ENCODE measurements at regions not wholly inside any gene's neighbourhood (a gene's known extent, or its start where the extent isn't known, plus 50 kb on each side); places are given as distances from the start of the nearest gene placed in this dataset.
A peak's percentile ranks its signal among the peaks of the same experiment; 100 is the strongest.
"Not testable (repeated sequence)": the region's sequence is repeated elsewhere in the genome, so short reads cannot be mapped to it uniquely, and the experiment has no call there.

GRCh38 chr4:123638834-123639233 is 242.2 kb downstream of the SPRY1 start:
- no peak for DNase-seq (ENCODE audit: low spot score)

GRCh38 chr4:123640271-123640670 is 243.7 kb downstream of the SPRY1 start:
- DNase-seq (ENCODE audit: low spot score) = no peak

- DNase-seq (ENCODE audit: low spot score) = no peak
Observed at GRCh38 chr4:123640824-123641223, 244.2 kb downstream of the SPRY1 start.

GRCh38 chr4:123643691-123644090 is 247.1 kb downstream of the SPRY1 start:
- DNase-seq (ENCODE audit: low spot score) = no peak

GRCh38 chr4:123649250-123649644 is 252.7 kb downstream of the SPRY1 start:
- DNase-seq (ENCODE audit: low spot score) = no peak

GRCh38 chr4:123649645-123650391 is 253.2 kb downstream of the SPRY1 start:
- DNase-seq (ENCODE audit: low spot score) = no peak

- no peak for DNase-seq (ENCODE audit: low spot score)
Observed at GRCh38 chr4:123651066-123651465, 254.5 kb downstream of the SPRY1 start.

- no peak for DNase-seq (ENCODE audit: low spot score)
Observed at GRCh38 chr4:123651536-123652180, 255.1 kb downstream of the SPRY1 start.

GRCh38 chr4:123652476-123652875 is 255.9 kb downstream of the SPRY1 start:
- DNase-seq (ENCODE audit: low spot score) = no peak

GRCh38 chr4:123653236-123653635 is 256.6 kb downstream of the SPRY1 start:
- no peak for DNase-seq (ENCODE audit: low spot score)

GRCh38 chr4:123656746-123657294 is 260.2 kb downstream of the SPRY1 start:
- not testable (repeated sequence) for DNase-seq (ENCODE audit: low spot score)

GRCh38 chr4:123657606-123658005 is 261.0 kb downstream of the SPRY1 start:
- DNase-seq (ENCODE audit: low spot score) = not testable (repeated sequence)

- no peak for DNase-seq (ENCODE audit: low spot score)
Observed at GRCh38 chr4:123659262-123659661, 262.7 kb downstream of the SPRY1 start.

GRCh38 chr4:123659730-123660129 is 263.1 kb downstream of the SPRY1 start:
- peak; percentile 39 for DNase-seq (ENCODE audit: low spot score)

- DNase-seq (ENCODE audit: low spot score) = peak; percentile 10
Observed at GRCh38 chr4:123661080-123661737, 264.6 kb downstream of the SPRY1 start.

- no peak for DNase-seq (ENCODE audit: low spot score)
Observed at GRCh38 chr4:123662827-123663226, 266.2 kb downstream of the SPRY1 start.

- no peak for DNase-seq (ENCODE audit: low spot score)
Observed at GRCh38 chr4:123666486-123666885, 269.9 kb downstream of the SPRY1 start.

- DNase-seq (ENCODE audit: low spot score) = no peak
Observed at GRCh38 chr4:123667496-123667895, 270.9 kb downstream of the SPRY1 start.

- DNase-seq (ENCODE audit: low spot score) = no peak
Observed at GRCh38 chr4:123667991-123668390, 271.4 kb downstream of the SPRY1 start.

GRCh38 chr4:123671636-123672404 is 275.2 kb downstream of the SPRY1 start:
- no peak for DNase-seq (ENCODE audit: low spot score)

GRCh38 chr4:123672987-123673386 is 276.4 kb downstream of the SPRY1 start:
- DNase-seq (ENCODE audit: low spot score) = no peak

GRCh38 chr4:123673971-123674370 is 277.4 kb downstream of the SPRY1 start:
- DNase-seq (ENCODE audit: low spot score) = no peak

Measured in NAMALWA (cell line).